HG02588 (cell line): ENCODE measurements at regions not wholly inside any gene's neighbourhood (a gene's known extent, or its start where the extent isn't known, plus 50 kb on each side); places are given as distances from the start of the nearest gene placed in this dataset.
"Not testable (repeated sequence)": the region's sequence is repeated elsewhere in the genome, so short reads cannot be mapped to it uniquely, and the experiment has no call there.

Experiments used
- ATAC-seq: cut with Tn5 transposase; IDR thresholded peaks from one replicate; pipeline ENCODE4 v1.9.1; 2021; ENCODE audit warnings: mild to moderate bottlenecking, moderate library complexity; ENCODE audit not compliant: unreplicated experiment

DNA sequence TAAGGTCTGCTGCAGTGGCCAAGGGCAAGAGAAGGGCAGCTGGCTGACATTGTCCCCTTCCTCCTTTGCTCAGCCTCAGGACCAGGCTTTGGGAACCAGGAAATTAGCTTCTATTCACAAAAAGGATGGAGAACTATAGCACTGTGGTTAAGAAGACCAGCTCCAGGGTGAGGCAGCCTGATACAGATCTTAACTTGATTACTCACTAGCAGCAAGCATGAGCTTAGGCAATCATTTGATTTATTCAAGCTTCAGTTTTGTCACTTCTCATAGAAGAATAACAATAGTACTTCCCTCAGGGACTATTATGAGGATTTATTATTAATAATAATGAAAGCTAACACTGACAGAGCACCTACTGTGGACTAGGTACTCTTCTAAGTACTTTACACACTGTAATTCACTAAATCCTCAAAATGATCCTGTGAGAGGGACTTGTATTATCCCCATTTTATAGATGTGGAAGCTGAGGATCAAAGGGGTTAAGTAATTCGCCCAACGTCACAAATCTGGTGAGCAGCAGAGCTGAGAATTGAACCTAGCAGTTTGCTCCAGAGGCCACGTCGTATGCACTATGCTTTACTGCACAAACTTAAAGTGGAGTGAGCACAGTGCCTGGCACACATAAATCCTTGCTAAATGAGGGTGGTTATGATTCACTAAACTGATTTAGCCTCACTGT lies 130.4 kb upstream of the PAK3 start:
- no peak for ATAC-seq

DNA sequence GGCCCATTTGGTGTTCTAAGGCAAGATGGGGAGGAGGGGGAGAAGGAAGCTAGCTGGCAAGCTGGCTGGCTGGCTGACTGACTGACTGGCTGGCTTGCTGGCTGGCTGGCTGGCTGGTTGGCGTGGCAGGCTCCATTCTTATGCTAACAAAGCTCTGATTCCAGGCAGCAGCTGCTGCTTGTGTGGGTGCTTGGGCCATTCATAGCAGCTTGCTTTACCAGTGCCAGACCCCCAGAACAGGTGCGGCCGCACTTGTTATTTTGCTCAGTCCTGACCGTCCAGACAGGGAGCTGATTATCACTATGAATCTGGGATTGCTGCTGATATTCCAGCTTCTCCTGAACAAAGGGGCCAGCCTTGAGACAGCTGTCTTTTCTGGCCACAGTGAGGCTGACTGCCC lies 131.2 kb upstream of the PAK3 start:
- ATAC-seq = no peak

DNA sequence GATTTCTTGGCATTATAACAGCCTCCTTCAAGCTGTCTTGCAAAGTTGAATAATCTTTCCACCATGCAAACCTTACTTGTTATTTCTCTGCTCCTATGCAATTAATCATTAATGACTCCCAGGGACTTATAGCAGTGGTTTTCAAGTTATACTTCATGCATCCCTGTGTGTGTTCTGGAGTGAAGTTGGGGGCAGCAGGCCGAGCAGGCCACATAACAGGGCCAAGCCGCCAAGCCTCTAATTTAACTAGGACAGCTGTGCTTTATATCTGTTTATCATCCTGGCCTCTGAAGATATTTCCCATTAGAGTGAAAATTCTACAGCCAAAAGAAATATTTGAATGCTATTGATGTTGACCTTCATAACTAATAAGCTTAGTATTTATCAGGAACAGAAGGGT lies 133.5 kb upstream of the PAK3 start:
- no peak for ATAC-seq

DNA sequence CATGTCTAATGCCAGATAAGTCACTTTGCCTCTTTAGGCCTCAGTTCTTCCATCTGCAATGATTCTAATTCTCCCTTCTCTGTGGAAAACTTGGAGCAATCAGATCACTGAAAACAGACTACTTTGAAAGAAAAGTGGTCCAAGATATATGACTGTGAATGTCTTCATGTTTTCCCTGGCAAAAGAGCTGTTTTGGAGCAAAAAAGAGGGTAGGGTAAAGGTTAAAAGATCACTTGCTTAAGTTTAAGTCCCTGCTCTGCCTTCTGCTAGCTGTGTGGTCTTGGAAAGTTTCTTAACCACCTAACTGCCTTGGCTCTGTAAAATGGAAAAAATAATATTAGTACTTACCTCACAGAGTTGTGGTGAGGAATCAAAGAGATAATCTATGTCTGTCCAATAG lies 140.3 kb upstream of the PAK3 start:
- no peak for ATAC-seq

DNA sequence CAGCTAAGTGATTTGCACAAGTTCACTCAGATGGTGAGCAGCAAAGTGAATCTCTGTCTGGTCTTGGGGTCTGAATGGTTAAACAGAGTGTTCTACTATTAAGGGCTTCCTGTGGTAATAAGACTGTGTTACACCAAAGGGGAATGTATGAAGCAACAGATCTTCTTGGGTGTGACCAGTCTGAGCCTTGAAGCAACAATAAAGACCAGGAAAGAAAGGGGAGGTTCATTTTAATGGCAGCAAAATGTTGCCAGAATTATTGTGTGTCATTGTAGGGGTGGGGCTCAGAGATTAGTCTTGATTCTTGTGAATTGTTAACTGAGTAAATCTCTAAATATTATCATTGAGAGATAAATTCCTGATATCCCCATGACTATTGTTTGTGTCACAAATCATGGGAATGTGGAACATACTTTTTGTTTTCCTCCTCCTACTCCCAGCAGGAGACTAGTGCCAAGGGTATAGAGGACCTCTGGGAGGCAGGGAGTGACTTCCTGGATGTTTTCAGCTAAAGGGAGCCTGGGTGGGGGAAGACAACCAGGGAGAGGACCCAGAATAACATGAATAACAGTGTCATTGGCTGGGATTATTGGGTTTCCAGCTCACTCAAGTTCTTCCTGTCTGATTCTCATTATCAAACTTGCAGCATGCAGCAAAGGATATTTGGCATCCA lies 141.4 kb upstream of the PAK3 start:
- no peak for ATAC-seq

DNA sequence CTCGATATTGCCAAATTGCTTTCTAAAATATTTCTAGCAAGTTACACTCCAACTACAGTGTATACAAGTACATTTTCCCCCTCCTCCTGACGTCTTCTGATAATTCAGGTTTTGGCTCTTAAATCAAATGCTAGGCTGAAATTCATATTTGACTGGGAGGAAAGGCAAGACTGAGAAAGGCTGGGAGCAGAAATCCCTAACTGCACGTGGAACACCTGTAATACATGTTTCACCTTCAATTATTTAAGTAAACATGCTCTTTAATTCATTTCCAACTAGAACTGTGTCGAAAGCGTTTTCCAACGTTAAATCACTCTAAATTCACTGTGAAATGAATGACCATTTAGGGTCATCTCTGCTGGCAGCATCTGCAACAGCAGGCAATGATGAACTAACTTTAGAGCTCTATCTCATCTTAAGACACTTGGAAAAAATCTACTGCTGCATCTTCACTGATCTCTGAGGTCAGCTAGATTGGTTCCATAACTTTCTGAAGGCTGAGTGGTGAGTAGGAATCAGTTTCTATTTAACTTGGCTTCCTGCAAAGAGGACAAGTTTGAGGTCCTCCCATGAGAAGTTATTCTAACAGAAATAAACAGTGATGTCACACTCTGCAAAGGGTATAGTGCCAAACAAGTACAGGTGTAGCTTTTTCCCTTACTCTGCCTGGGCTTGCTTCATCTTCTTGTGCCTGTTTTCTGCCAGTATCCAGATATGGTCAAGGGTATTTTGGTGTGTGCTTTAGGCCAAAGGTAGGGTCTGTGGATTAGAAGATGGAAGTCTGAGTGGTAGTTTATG lies 144.3 kb upstream of the PAK3 start:
- no peak for ATAC-seq

DNA sequence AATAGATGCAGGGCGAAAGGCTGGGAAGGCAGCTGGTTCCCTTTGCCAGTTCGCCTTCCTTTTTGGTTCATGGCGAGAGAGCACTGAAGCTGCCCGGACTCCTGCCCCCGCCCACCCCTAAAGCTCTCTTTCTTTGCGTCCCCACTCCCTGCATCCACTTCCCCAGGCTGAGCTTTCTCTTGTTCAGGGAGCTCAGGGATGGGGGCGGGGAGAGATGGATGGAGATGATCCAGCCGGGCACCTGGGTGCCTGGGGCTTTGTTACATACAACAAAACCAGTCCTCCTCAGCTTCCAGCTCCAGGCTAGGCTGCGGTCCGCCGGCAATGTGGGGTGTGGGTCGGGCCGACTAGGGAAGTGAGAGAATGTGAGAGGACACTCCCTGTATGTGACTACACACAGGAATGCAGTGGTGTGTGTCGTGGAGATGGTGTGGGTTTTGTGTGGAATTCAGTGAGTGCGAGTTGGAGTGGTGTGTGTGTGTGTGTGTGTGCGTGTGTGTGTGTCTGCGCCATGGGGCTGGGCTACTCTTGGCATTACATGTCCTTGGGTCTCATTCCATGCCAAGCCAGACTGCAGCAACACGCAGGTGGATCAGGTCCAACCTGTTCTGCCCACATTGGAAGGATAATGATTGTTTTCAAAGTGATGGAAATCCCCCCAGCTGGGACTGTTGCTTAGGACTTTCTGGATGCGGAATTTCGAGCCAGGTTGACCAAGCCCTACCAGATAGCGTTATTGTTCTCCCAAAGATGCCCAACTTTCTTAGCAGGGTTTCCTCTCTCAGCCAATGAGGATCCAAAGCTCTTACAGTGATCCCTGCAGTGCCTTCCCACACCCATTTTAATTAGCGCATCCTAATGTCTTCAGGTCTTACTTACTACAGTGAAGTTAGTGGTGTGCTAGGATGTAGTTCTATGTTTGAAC lies 149.4 kb upstream of the CHRDL1 start:
- ATAC-seq = no peak

DNA sequence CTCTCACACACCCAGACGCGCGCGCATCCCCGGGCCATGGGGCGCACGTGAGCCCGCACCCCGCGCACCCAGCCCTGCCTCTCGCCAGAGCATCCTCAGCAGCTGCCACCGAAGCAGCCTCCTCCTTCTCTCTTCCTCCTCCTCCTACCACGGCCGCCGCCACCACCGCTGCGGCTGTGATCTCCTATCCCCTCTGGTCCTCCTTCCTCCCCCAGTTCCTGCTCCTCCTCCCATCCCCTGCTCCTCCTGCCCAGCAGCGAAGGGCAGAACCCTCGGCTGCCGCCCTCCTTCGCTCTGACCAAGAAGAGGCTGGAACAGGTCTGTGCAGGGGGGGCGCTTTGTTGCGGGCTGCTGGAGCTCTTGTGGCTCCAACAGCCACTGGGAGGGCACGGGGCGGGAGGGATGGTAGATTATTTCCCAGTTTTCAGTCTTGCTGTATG lies 148.7 kb upstream of the CHRDL1 start:
- ATAC-seq = no peak

DNA sequence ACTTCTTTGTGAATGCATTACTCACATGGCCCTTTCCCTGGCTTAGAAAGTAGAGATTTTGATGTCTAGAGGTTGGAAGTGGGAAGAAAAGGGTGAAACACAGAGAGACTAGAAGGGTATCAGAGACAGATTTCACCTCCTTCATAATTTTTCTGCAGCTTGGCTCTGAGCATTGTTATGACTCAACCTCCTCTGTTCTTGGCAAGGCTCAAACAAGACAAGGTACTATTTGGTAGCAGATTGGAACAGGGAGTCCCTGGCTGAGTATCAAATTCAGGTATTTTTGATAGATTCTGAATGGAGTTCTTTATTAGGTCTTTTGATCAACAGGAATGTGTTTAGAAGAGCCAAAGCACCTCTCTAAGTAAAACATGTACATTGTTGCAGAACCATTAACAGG lies 146.3 kb upstream of the CHRDL1 start:
- ATAC-seq = no peak

DNA sequence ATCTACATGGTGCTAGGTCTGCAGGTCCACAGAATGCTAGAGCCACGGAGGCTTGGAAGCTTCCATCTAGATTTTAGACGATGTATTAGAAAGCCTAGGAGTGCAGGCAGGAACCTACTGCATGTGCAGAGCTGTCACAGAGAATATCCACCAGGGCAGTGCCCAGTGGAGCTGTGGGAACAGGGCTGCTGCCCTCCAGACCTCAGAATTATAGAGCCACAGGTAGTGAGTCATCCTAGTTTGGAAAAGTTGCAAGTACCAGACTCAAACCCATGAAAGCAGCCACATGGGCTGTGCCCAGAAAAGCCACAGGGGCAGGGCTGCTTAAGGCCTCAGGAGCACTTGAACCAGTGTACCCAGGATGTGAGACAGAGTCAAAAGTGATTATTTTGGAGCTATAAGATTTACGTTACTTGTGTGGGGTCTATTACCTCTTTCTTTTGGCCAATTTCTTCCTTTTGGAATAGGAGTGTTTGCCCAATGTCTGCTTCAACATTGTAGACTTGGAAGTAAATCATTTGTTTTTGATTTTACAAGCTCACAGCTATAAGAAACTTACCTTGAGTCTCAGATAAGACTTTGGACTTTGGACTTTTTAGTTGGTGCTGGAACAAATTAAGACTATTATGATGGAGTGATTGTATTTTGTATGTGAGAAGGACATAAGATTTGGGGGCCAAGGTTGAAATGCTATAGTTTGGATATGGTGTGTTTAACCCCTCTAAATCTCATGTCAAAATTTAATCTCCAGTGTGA lies 143.5 kb upstream of the CHRDL1 start:
- ATAC-seq = no peak

DNA sequence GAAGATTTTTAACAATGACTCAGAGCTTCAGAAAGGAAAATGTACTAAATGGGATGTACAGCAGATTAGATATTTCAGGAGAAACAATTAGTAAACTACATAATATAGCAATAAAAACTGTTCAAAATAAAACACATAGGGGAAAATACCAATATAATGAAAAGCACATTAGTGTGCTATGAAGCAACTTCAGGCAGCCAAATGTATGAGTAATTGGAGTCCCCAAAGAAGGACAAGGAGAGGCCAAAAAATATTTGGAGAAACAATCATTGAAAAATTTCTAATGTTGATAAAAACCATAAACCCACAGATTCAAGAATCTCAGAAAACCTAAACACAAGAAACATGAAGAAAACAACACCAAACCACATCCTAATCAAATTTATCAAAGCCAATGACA lies 129.3 kb upstream of the CHRDL1 start:
- no peak for ATAC-seq

DNA sequence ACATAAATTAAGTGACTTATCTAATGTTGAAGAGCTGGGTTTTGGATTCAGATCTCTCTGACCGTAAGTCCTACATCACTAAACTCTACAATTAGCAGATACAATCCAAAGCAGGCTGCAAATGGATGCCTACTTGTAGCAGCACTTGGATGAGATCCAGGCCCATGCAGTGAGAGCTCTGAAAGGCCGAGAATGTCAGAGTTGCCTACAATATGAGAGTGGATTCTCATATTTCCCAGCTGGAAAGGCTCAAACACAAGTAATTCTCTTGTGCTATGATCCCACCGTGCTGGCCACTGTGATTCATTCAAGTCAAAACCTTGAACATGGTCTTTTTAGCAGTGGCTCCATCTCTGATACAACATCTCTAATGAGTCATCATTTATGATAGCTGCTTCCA lies 125.4 kb upstream of the CHRDL1 start:
- ATAC-seq = no peak

DNA sequence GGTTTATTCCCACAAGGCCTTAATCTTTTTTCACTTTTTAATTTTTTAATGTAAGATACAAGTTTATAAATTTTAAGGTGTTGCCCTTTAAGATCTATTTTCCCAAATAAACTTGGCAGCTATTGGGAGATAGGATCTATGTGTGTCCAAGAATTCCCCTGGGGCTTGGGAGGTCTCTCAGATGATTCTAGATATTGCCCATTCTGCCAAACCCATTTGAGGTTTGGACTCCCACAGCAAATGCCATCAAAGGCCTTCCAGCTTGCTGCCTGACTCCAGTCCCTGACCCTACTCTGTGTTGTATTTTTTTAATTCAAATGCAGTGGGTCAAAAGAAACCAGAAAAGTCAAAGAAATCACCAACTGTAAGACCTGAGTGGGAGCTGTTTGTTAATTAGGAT lies 120.0 kb upstream of the CHRDL1 start:
- no peak for ATAC-seq

DNA sequence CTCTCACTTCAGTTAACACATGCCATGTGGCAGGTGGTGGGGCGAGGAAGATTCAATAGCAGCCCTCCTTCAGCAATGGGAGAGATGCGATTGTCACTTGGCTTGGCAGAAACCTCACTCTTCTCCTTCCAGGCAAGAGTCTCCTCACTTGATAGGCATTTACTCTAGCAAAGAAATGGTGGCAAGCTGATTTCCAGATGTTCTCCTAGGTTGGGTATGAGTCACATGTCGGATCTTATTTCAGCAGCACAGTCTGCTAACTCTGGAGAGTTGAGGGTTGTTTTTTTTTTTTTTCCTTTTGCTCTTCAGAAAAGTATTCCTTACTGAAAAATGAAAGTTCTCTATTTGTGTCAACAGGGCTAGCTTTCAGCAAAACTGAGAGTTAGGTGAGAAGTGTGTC lies 119.5 kb upstream of the CHRDL1 start:
- no peak for ATAC-seq

DNA sequence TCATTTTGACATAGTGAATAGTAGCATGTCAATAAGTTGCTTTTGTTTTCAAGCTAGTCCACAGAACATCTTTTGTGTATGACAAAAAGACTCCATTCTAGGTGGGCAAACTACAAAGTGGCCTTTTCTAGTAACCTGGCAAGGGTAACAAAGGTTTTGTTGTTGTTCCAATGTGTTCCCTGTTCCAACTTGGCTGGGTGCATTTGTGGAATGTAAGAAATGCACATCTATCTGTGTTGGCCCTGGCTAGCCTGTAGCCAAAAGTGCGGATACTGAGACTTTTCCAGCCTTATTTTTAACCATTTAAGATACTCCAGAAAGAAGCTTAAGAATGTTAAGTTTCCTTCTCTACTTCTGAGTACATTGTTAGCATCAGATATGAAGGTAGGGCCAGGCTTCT lies 118.7 kb upstream of the CHRDL1 start:
- ATAC-seq = no peak

DNA sequence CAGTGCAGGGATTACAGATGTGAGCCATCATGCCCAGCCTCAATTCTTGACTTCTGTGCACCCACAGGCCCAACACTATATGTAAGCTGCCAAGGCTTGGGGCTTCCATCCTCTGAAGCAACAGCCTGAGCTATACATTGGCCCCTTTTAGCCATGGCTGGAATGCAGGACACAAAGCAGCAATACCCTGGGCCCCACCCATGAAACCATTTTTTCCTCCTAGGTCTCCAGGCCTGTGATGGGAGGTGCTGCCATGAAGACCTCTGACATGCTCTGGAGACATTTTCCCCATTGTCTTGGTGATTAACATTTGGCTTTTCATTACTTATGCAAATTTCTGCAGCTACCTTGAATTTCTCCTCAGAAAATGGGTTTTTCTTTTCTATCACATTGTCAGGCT lies 109.1 kb upstream of the CHRDL1 start:
- ATAC-seq = not testable (repeated sequence)

DNA sequence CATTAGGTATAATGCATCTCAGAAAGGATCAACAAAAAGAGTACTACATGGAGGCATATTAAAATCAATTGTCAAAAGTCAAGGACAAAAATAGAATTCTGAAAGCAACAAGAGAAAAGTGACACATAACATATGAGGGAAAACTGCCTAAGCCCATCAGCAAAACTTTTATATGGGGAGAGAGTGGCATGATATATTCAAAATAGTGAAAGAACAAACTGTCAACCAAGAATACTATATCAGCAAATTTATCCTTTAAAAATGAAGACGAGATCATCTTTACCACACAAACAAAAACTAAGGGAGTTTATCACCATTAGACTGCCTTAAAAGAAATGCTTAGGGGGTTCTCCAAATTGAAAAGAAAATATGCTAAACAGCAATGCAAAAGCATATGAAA lies 86.4 kb upstream of the CHRDL1 start:
- no peak for ATAC-seq

DNA sequence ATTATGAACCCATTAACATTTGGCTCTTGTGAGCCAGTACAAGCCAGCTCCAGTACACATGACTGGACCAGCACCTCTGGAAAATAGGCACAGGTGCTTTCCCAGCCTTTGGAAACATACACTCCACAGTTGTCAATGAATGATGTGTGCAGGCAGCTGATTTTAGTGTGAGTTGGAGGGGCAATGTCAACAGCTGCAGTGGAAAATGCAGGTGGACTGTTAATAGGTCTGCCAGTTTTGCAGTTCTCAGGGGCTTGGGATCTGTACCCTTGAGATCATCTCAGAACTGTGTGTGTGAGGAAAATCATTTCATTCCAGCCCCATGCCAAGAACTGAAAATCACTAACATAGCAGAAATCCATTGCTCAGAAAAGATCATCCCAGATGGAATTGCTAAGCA lies 81.7 kb upstream of the CHRDL1 start:
- ATAC-seq = no peak

DNA sequence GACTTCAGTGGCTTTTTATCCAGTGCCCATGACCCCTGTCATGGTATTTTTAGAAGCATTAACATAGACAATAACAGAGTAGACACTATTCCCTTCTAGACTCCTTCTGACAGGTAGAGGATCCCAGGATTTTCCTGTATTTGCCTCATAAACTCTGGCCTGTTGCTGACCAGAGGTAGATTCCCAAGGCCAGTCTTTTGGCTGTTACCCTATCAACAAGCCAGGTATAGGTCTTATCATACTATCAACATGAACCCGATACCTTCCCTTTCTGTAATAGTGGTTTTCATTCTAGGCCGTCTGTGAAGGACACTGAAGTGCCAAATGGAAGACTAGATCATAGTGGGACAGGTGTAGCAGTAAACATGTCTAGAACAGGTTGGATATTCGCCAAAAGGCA lies 76.2 kb upstream of the CHRDL1 start:
- no peak for ATAC-seq

DNA sequence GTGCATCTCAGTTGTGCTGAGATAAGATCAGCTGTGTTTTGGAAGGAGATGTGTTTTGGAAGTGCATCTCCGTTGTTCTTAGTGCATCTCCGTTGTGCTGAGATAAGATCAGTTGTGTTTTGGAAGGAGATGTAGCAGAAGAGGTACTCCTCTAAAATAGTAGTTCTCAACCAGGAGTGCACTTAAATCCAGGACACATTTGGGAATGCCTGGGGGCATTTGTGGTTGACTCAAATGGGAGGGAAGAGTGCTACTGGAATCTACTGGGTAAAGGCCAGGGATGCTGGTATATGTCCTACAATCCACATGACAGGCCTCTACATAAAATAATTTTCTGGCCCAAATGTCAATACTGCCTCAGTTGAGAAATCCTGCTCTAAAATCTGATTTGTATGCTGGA lies 70.8 kb upstream of the CHRDL1 start:
- ATAC-seq = no peak
